HEK293 (cell line): ENCODE measurements at regions not wholly inside any gene's neighbourhood (a gene's known extent, or its start where the extent isn't known, plus 50 kb on each side); places are given as distances from the start of the nearest gene placed in this dataset.

Experiments used
- CTCF ChIA-PET: fragments of 350-600 bp; formaldehyde crosslinking; extraction: SDS; loops from one replicate; lab custom pipeline; 2021; ENCODE audit warnings: antibody characterized with exemption; lab: Yijun Ruan, JAX
- POLR2A ChIA-PET: fragments of 300-600 bp; formaldehyde crosslinking; extraction: SDS; loops from one replicate; lab custom pipeline; 2020; ENCODE audit warnings: antibody characterized with exemption, inconsistent platforms; lab: Yijun Ruan, JAX
- H3K27ac ChIP-seq: fragments of 200-500 bp; sonication (Bioruptor generic); 2 replicates; pipeline ENCODE4 v1.5.1; 2014; ENCODE audit warnings: low read depth, low read length, control low read depth, inconsistent platforms; ENCODE audit errors: extremely low read depth
- H3K36me3 ChIP-seq, 2 experiments: fragments of 200-500 bp in 1 of 2; sonication (Bioruptor generic) in 1 of 2; 1 replicate in 1 of 2; 2 replicates in 1 of 2; pipeline ENCODE4 v1.5.1; 2014 to 2017; ENCODE audit warnings: inconsistent platforms in 2 of 2, low read length in 2 of 2; ENCODE audit not compliant: control insufficient read depth in 2 of 2, insufficient read depth in 1 of 2
- H3K4me1 ChIP-seq: fragments of 200-500 bp; sonication (Bioruptor generic); 2 replicates; pipeline ENCODE4 v1.5.1; 2014; ENCODE audit warnings: mild to moderate bottlenecking, low read length, inconsistent platforms; ENCODE audit not compliant: control insufficient read depth, insufficient read depth
- H3K4me3 ChIP-seq: 2 replicates; pipeline ENCODE4 v1.5.1; 2011; ENCODE audit warnings: low read depth, mild to moderate bottlenecking, control low read depth, low read length, moderate library complexity
- H3K9me3 ChIP-seq: fragments of 200-500 bp; sonication (Bioruptor generic); 2 replicates; pipeline ENCODE4 v1.5.1; 2014; ENCODE audit warnings: low read depth, low read length, inconsistent platforms; ENCODE audit not compliant: control insufficient read depth, insufficient read depth
- AEBP2 ChIP-seq: fragments of 450-650 bp; formaldehyde crosslinking; IDR thresholded peaks from 2 replicates; pipeline ENCODE4 v1.5.1; 2016; ENCODE audit warnings: missing biosample characterization, missing genetic modification characterization, borderline replicate concordance
- FEZF1 ChIP-seq: fragments of 450-650 bp; formaldehyde crosslinking; IDR thresholded peaks from 2 replicates; pipeline ENCODE4 v1.5.1; 2016; ENCODE audit warnings: missing biosample characterization, missing genetic modification characterization
- GLI4 ChIP-seq: fragments of 450-650 bp; formaldehyde crosslinking; IDR thresholded peaks from 2 replicates; pipeline ENCODE4 v1.5.1; 2016; ENCODE audit warnings: missing biosample characterization, missing genetic modification characterization
- IKZF3 ChIP-seq: fragments of 450-650 bp; IDR thresholded peaks from 2 replicates; pipeline ENCODE4 v1.5.0; 2018; ENCODE audit warnings: missing biosample characterization, mild to moderate bottlenecking, missing genetic modification characterization, moderate library complexity
- KLF9 ChIP-seq: fragments of 450-650 bp; formaldehyde crosslinking; IDR thresholded peaks from 2 replicates; pipeline ENCODE4 v1.5.1; 2016; ENCODE audit warnings: missing biosample characterization, missing genetic modification characterization, low read depth
- OSR2 ChIP-seq: fragments of 450-650 bp; formaldehyde crosslinking; IDR thresholded peaks from 2 replicates; pipeline ENCODE4 v1.5.1; 2016; ENCODE audit warnings: missing biosample characterization, missing genetic modification characterization
- PATZ1 ChIP-seq: fragments of 450-650 bp; formaldehyde crosslinking; IDR thresholded peaks from 2 replicates; pipeline ENCODE4 v1.5.1; 2016; ENCODE audit warnings: missing biosample characterization, missing genetic modification characterization
- RBAK ChIP-seq: fragments of 450-650 bp; formaldehyde crosslinking; IDR thresholded peaks from 2 replicates; pipeline ENCODE4 v1.5.1; 2016; ENCODE audit warnings: missing biosample characterization, missing genetic modification characterization
- ZBTB17 ChIP-seq: fragments of 450-650 bp; formaldehyde crosslinking; IDR thresholded peaks from 2 replicates; pipeline ENCODE4 v1.5.1; 2016; ENCODE audit warnings: missing biosample characterization, missing genetic modification characterization
- ZFP69B ChIP-seq: fragments of 450-650 bp; formaldehyde crosslinking; IDR thresholded peaks from 2 replicates; pipeline ENCODE4 v1.5.1; 2016; ENCODE audit warnings: missing biosample characterization, missing genetic modification characterization
- ZIC2 ChIP-seq: fragments of 450-650 bp; formaldehyde crosslinking; IDR thresholded peaks from 2 replicates; pipeline ENCODE4 v1.5.1; 2016; ENCODE audit warnings: missing biosample characterization, missing genetic modification characterization
- ZNF112 ChIP-seq: fragments of 450-650 bp; formaldehyde crosslinking; IDR thresholded peaks from 2 replicates; pipeline ENCODE4 v1.5.0; 2017; ENCODE audit warnings: missing biosample characterization, missing genetic modification characterization
- ZNF132 ChIP-seq: fragments of 450-650 bp; formaldehyde crosslinking; IDR thresholded peaks from 2 replicates; pipeline ENCODE4 v1.5.1; 2017; ENCODE audit warnings: missing biosample characterization, missing genetic modification characterization, borderline replicate concordance
- ZNF157 ChIP-seq: fragments of 450-650 bp; formaldehyde crosslinking; IDR thresholded peaks from 2 replicates; pipeline ENCODE4 v1.5.1; 2016; ENCODE audit warnings: missing biosample characterization, missing genetic modification characterization
- ZNF175 ChIP-seq: fragments of 450-650 bp; formaldehyde crosslinking; IDR thresholded peaks from 2 replicates; pipeline ENCODE4 v1.5.1; 2016; ENCODE audit warnings: missing biosample characterization, missing genetic modification characterization
- ZNF248 ChIP-seq: fragments of 450-650 bp; formaldehyde crosslinking; IDR thresholded peaks from 2 replicates; pipeline ENCODE4 v1.5.1; 2017; ENCODE audit warnings: missing biosample characterization, missing genetic modification characterization
- ZNF324 ChIP-seq: fragments of 450-650 bp; formaldehyde crosslinking; IDR thresholded peaks from 2 replicates; pipeline ENCODE4 v1.5.1; 2016; ENCODE audit warnings: missing biosample characterization, missing genetic modification characterization
- ZNF335 ChIP-seq: fragments of 450-650 bp; formaldehyde crosslinking; conservative IDR thresholded peaks from 2 replicates; pipeline ENCODE4 v1.5.1; 2016; ENCODE audit warnings: missing biosample characterization, missing genetic modification characterization
- ZNF341 ChIP-seq: fragments of 450-650 bp; formaldehyde crosslinking; IDR thresholded peaks from 2 replicates; pipeline ENCODE4; 2016; ENCODE audit warnings: low read depth, missing biosample characterization, missing genetic modification characterization
- ZNF366 ChIP-seq: fragments of 450-650 bp; formaldehyde crosslinking; conservative IDR thresholded peaks from 2 replicates; pipeline ENCODE4 v1.5.1; 2016; ENCODE audit warnings: missing biosample characterization, missing genetic modification characterization
- ZNF530 ChIP-seq: fragments of 450-650 bp; formaldehyde crosslinking; IDR thresholded peaks from 2 replicates; pipeline ENCODE4 v1.5.1; 2016; ENCODE audit warnings: low read depth, missing biosample characterization, missing genetic modification characterization
- ZNF549 ChIP-seq: fragments of 450-650 bp; IDR thresholded peaks from 2 replicates; pipeline ENCODE4 v1.5.1; 2018; ENCODE audit warnings: missing biosample characterization, missing genetic modification characterization, mild to moderate bottlenecking, inconsistent platforms, moderate library complexity
- ZNF558 ChIP-seq: fragments of 450-650 bp; formaldehyde crosslinking; IDR thresholded peaks from 2 replicates; pipeline ENCODE4 v1.5.1; 2016; ENCODE audit warnings: missing biosample characterization, missing genetic modification characterization
- ZNF624 ChIP-seq: fragments of 450-650 bp; formaldehyde crosslinking; IDR thresholded peaks from 2 replicates; pipeline ENCODE4 v1.5.1; 2017; ENCODE audit warnings: missing biosample characterization, missing genetic modification characterization
- ZNF658 ChIP-seq: fragments of 450-650 bp; formaldehyde crosslinking; IDR thresholded peaks from 2 replicates; pipeline ENCODE4; 2016; ENCODE audit warnings: missing biosample characterization, missing genetic modification characterization
- ZNF660 ChIP-seq: fragments of 450-650 bp; IDR thresholded peaks from 2 replicates; pipeline ENCODE4 v1.5.1; 2018; ENCODE audit warnings: missing biosample characterization, mild to moderate bottlenecking, missing genetic modification characterization
- ZNF785 ChIP-seq: fragments of 450-650 bp; formaldehyde crosslinking; IDR thresholded peaks from 2 replicates; pipeline ENCODE4 v1.5.1; 2016; ENCODE audit warnings: missing biosample characterization, missing genetic modification characterization
- ZNF792 ChIP-seq: fragments of 450-650 bp; formaldehyde crosslinking; IDR thresholded peaks from 2 replicates; pipeline ENCODE4 v1.5.1; 2016; ENCODE audit warnings: missing biosample characterization, missing genetic modification characterization

- TF ChIP-seq ZNF558 (tag by site-specific recombination) = no peak
- no peak for TF ChIP-seq OSR2 (tag by site-specific recombination)
- TF ChIP-seq ZNF530 (tag by site-specific recombination) = no peak
- no peak for TF ChIP-seq ZNF175 (tag by site-specific recombination)
- no peak for TF ChIP-seq PATZ1 (tag by site-specific recombination)
- no peak for TF ChIP-seq ZNF132 (tag by site-specific recombination)
- TF ChIP-seq ZNF248 = no peak
- no peak for TF ChIP-seq RBAK (tag by site-specific recombination)
- TF ChIP-seq GLI4 (tag by site-specific recombination) = no peak
- no peak for TF ChIP-seq IKZF3 (tag by site-specific recombination)
- no peak for TF ChIP-seq ZNF658 (tag by site-specific recombination)
- Histone ChIP-seq H3K36me3 (no peaks in the 10 kb centered on the region), H3K4me3 (no peak overlapping the region), H3K4me1 (no peaks in the 10 kb centered on the region; the same call in 1 of the 2 replicates), H3K27ac (no peak overlapping the region), H3K9me3 (no peaks in the 10 kb centered on the region)
- CTCF ChIA-PET = no interaction called here
- POLR2A ChIA-PET = no interaction called here
Measured at GRCh38 chr5:84477485-84477884, 92.8 kb upstream of the EDIL3 start.

- ChIA-PET CTCF (no interaction called here), POLR2A (no interaction called here)
- Histone ChIP-seq H3K36me3 (no peaks in the 10 kb centered on the region), H3K27ac (no peak overlapping the region), H3K4me1 (no peaks in the 10 kb centered on the region), H3K4me3 (no peak overlapping the region)
- TF ChIP-seq ZNF335 (tag by site-specific recombination) = no peak
- no peak for TF ChIP-seq ZNF112
- no peak for TF ChIP-seq ZNF549 (tag by site-specific recombination)
- no peak for TF ChIP-seq ZNF157 (tag by site-specific recombination)
- no peak for TF ChIP-seq AEBP2 (tag by site-specific recombination)
- TF ChIP-seq ZNF624 (tag by site-specific recombination) = no peak
- TF ChIP-seq ZNF785 (tag by site-specific recombination) = no peak
- no peak for TF ChIP-seq ZFP69B
- no peak for TF ChIP-seq ZNF366 (tag by site-specific recombination)
- no peak for TF ChIP-seq ZBTB17
- no peak for TF ChIP-seq ZNF660 (tag by site-specific recombination)
- no peak for TF ChIP-seq ZIC2 (tag by site-specific recombination)
- TF ChIP-seq ZNF324 = no peak
- TF ChIP-seq ZNF341 (tag by site-specific recombination) = no peak
- no peak for TF ChIP-seq ZNF792
- TF ChIP-seq FEZF1 = no peak
- TF ChIP-seq KLF9 (tag by site-specific recombination) = no peak
- TF ChIP-seq, all 188 proteins: peak for 0
- no peaks in the 10 kb centered on the region for H3K9me3 ChIP-seq
Measured at GRCh38 chr5:84474126-84474525, 89.4 kb upstream of the EDIL3 start.
